GM19025 (cell line): ENCODE measurements at regions not wholly inside any gene's neighbourhood (a gene's known extent, or its start where the extent isn't known, plus 50 kb on each side); places are given as distances from the start of the nearest gene placed in this dataset.

Source experiments
- ATAC-seq: cut with Tn5 transposase; IDR thresholded peaks from one replicate; pipeline ENCODE4 v1.9.1; 2021; ENCODE audit warnings: mild to moderate bottlenecking, low read depth, moderate library complexity; ENCODE audit not compliant: unreplicated experiment

- ATAC-seq, result no peak
Measured at GRCh38 chr13:78033509-78033908, 114.9 kb upstream of the EDNRB start.

- ATAC-seq, result no peak
Measured at GRCh38 chr13:78032132-78032531, 113.5 kb upstream of the EDNRB start.

- no peak for ATAC-seq
Measured at GRCh38 chr13:78030341-78030896, 111.8 kb upstream of the EDNRB start.

GRCh38 chr13:78029901-78030300 lies 111.3 kb upstream of the EDNRB start:
- no peak for ATAC-seq

- ATAC-seq, result no peak
Measured at GRCh38 chr13:78028960-78029359, 110.3 kb upstream of the EDNRB start.

GRCh38 chr13:78024996-78025395 lies 106.4 kb upstream of the EDNRB start:
- ATAC-seq, result no peak

GRCh38 chr13:78022164-78022877 lies 103.7 kb upstream of the EDNRB start:
- ATAC-seq, result peak; percentile 100

GRCh38 chr13:78020861-78021260 lies 102.2 kb upstream of the EDNRB start:
- ATAC-seq, result no peak

- ATAC-seq, result no peak
Measured at GRCh38 chr13:78015782-78016181, 97.2 kb upstream of the EDNRB start.

- no peak for ATAC-seq
Measured at GRCh38 chr13:78012046-78012445, 93.4 kb upstream of the EDNRB start.

GRCh38 chr13:78004821-78005220 lies 86.2 kb upstream of the EDNRB start:
- no peak for ATAC-seq

GRCh38 chr13:77999746-78000145 lies 81.1 kb upstream of the EDNRB start:
- no peak for ATAC-seq

- no peak for ATAC-seq
Measured at GRCh38 chr13:77994166-77994565, 75.5 kb upstream of the EDNRB start.

- no peak for ATAC-seq
Measured at GRCh38 chr13:77991003-77991402, 72.4 kb upstream of the EDNRB start.

- no peak for ATAC-seq
Measured at GRCh38 chr13:77989281-77989680, 70.7 kb upstream of the EDNRB start.

- no peak for ATAC-seq
Measured at GRCh38 chr13:77988355-77988754, 69.7 kb upstream of the EDNRB start.

GRCh38 chr13:77986713-77987112 lies 68.1 kb upstream of the EDNRB start:
- no peak for ATAC-seq

GRCh38 chr13:77985866-77986636 lies 67.4 kb upstream of the EDNRB start:
- ATAC-seq, result no peak

- ATAC-seq, result no peak
Measured at GRCh38 chr13:77981281-77981881, 62.8 kb upstream of the EDNRB start.

GRCh38 chr13:77980592-77980991 lies 62.0 kb upstream of the EDNRB start:
- no peak for ATAC-seq

- ATAC-seq, result no peak
Measured at GRCh38 chr13:77979721-77980385, 61.2 kb upstream of the EDNRB start.
